Activated T-cell treated with anti-CD3 and anti-CD28 coated beads, Interleukin-2, amount 50 U/mL, for 48 hours (primary cell): ENCODE measurements at regions not wholly inside any gene's neighbourhood (a gene's known extent, or its start where the extent isn't known, plus 50 kb on each side); places are given as distances from the start of the nearest gene placed in this dataset.

ENCODE experiments used
- DNase-seq, 2 experiments: peaks; one replicate each; pipeline ENCODE4 v3.0.0-alpha.2; 2020

DNA sequence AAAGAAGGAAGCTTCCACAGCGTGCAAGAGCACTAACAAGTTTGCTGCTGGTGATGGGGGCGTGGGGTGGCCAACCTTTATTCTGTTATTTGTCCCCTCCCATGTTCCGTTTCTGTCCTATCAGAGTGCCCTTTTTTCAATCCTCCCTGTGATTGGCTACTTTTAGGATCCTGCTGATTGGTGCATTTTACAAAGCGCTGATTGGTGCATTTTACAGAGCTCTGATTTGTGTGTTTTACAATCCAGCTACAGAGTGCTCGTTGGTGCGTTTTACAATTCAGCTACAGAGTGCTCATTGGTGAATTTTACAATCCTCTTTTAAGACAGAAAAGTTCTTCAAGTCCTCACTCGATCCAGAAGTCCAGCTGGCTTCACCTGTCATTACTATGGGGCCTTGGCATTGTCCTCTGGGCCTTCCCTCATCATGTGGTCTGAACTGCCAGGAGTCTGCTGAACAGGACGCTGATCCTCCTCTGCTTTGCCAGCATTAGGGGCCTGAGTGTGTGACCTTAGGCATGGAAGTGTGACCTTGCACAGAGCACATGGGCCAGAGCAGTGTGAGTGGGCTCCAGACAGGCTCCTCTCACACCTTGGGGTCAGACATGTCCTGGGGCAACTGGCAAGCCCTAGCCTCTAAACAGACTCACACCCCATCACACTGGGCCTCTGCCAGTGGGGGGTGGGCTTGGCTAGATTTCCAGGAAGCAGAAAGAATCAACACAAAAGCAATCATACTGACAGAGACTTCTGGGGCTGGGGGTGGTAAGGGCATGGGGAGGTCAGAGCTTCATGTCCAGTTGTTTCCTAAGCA, 167.4 kb downstream of the PTPN20 start:
- no peak for DNase-seq

- no peak for DNase-seq
These were observed 168.0 kb downstream of the PTPN20 start for GRCh38 chr10:47079204-47079580.

- no peak for DNase-seq
These were observed 170.0 kb downstream of the PTPN20 start for GRCh38 chr10:47081264-47081663.

DNA sequence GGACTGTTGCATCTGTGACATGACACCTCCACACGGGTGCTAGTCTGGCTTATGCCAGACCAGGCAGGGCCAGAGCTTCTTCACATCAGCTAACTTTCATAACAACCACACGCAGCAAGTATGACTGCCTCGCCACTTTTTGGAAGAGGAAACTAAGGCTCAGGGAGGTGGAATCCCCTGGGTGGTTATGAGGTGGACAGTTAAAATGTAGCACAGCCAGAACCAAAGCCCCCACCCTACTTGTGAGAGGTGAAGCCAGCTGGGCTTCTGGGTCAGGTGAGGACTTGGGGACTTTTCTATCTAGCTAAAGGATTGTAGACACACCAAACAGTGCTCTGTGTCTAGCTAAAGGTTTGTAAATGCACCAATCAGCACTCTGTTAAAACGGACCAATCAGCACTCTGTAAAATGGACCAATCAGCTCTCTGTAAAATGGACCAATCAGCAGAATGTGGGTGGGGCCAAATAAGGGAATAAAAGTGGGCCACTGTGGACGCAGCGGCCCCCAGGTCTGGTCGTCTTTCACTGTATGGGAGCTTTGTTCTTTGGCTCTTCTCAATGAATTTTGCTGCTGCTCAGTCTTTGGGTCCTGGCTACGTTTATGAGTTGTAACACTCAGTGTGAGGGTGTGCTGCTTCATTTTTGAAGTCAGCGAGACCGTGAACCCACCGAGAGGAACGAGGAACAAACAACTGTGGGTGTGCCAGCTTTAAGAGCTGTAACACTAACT, 171.0 kb downstream of the PTPN20 start:
- no peak for DNase-seq

DNA sequence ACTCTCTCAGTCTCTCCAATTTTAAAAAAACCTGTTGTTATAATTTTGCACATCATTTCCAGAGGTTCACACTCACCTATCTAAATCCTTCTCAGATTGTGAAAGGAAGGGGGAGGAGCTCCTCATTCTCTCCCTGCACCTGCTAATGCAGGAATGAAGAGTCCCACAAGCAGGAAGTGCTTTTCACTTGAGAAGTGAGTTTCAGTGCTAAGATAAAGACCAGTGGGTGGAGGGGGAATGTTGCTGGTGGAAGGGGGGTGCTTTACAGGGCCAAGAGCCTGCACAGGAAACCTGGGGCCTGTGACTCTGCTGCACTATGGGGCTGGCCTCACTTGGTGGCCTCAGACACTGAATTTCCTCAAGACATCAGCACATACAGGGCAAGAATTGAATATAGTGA, 176.4 kb downstream of the PTPN20 start:
- DNase-seq: no peak

GRCh38 chr10:47088656-47089354, 177.6 kb downstream of the PTPN20 start:
- no peak for DNase-seq

GRCh38 chr10:47090042-47090441, 178.8 kb downstream of the PTPN20 start:
- DNase-seq: no peak

DNA sequence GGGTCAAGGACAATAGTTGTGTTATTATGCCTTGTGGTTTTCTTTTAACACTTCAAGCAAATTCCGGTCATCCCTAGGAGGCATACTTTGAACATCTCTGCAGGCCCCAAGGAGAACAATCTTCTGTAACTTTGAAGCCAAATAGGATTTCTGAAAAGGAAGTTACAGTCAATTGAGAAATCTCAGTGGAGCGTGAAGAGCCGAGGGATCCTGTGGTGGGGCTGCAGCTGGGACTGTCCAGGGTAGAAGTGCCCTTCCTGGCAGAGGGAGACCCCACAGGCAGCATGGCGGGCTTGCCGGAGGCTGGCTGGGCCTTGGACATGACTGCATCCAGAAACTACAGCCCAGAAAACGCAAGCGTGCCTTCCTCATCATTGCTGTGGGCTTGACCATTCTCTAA, 179.7 kb downstream of the PTPN20 start:
- DNase-seq: no peak

DNA sequence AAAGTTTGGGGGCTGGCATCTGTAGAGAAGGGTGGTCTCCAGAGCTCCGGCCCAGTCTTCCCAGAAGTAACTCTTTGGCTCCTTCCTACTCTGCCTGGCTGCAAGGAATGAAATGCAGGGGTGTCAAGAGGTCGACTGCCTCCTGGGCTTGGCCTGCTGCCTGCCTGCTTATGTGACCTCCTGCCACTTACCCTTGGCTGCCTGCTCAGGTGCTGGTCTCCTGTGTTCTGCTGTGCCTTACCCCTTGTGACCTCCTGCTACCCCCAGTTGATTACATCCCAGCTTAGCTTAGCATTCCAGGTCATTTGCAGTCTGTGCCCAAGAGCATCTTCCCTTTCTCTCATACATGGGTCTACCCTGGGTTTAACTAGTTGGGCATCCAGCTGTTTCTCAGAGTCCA, 180.2 kb downstream of the PTPN20 start:
- no peak for DNase-seq

DNA sequence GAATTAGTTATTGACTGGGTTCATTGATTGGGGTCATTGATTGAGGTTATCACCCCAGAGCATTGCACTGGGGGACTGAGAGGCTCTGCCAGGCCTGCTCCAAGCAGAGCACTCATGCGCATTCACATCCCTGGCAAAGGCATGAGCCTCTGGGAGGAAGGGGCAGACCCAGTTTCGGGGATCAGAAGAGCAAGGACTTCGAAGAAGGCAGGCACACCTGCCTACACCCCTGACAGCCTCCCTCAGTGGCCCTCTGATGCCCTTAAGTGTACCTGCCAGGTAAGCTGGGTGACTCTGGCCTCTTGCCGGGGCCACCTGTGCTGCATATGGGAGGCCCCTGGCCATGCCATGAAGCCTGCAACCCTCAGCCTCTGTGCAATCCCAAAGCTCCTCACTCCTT, 181.1 kb downstream of the PTPN20 start:
- no peak for DNase-seq

GRCh38 chr10:47092831-47093230, 181.6 kb downstream of the PTPN20 start:
- DNase-seq: no peak

- no peak for DNase-seq
These were observed 182.9 kb downstream of the PTPN20 start for GRCh38 chr10:47094126-47094525.

- no peak for DNase-seq
These were observed 183.4 kb downstream of the PTPN20 start for GRCh38 chr10:47094636-47095035.

DNA sequence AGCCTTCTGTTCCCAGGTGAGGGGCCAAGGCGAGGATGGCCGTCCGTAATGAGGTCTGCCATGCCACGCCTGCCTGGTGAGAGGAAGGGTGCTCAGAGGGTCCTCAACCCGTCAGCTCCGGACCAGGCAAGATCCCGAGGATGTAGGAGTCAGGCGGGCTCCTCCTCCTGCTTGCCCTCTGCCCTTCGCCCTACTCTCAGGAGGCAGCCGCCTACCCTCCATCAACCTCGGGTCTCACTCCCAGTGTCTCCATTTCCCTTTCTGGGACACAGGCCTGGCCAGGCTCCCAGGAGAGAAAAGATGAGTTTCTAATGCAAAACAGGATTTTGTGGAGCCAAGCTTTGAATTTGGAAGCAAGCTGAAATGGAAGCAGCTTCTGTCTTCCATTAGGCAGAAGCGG, 184.0 kb downstream of the PTPN20 start:
- DNase-seq: no peak

DNA sequence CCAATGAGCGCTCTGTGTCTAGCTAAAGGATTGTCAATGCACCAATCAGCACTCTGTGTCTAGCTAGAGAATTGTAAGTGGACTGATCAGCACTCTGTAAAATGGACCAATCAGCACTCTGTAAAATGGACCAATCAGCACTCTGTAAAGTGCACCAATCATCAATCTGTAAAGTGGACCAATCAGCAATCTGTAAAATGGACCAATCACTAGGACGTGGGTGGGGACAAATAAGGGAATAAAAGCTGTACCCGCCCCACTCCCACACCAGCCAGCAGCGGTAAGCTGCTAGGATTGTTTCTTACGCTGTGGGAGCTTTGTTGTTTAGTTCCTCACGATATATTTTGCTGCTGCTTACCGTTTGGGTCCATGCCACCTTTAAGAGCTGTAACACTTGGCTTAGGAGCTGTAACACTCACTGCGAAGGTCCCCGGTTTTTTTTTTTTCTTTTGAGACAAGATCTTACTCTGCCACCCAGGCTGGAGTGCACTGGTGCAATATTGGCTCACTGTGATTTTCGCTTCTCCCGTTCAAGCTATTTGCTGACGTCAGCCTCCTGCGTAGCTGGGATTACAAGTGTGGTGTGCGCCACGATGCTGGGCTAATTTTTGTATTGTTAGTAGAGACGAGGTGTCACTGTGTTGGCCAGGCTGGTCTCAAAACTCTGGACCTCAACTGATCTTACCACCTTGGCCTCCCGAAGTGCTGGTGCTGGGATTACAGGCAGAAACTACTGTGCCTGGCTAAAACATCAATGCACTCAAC, 184.8 kb downstream of the PTPN20 start:
- no peak for DNase-seq

DNA sequence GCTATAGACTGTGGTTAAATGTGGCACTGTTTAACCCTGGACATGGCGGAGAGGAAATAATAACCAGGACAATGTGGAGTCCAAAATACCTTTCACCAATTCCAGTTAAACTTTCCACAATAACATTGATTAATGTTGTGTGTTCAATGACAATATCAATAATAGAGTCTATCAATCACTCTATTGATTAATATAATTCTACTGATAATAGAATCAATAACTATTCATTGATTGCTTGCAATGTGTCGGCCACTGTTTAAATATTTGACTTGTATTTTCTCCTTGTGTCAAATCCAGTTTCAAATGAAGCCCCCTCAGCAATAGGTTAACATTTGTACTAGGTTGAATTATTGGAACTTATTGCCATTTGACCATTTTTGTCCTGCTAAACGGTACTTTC, 187.0 kb downstream of the PTPN20 start:
- no peak for DNase-seq

- no peak for DNase-seq
These were observed 187.7 kb downstream of the PTPN20 start for GRCh38 chr10:47098964-47099363.

DNA sequence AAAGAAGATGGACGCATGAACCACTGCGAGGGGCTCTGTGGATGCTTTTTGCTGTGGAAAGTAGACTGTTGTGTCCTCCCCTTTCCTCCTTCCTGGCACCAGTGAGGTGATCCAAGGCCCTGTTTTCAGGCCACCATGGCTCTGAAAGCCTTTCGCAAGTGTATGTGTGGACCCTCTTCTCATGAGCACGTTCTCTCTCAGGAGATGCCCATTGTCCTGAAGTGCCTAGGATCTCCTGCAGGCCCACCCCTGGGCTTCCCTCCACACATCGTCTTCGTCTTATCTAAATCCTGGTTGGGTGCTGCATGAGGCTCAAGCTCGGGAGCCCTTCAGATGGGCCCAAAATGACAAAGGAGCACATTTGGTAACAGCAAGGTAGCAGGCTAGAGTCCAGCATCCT, 188.2 kb downstream of the PTPN20 start:
- DNase-seq: no peak

GRCh38 chr10:47101196-47101595, 190.0 kb downstream of the PTPN20 start:
- DNase-seq: no peak

DNA sequence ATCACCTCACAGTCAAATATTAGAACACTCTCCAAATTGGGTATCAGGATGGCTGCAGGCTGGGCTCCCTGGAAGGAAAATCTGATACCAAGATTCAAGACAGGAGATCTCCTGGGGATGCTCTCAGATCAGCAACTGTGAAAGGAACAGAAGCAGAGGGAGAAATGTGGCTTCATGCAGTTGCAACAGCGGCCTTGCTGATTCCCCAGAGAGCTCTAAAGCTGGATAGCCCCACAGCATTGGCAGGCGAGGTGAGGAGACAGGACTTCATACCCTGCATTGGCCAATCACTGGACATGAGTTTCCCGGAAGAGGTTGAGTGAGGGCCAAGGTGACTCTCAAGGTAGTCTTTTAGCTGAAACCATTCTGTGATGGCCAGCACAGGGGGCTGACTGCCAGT, 190.6 kb downstream of the PTPN20 start:
- no peak for DNase-seq

DNA sequence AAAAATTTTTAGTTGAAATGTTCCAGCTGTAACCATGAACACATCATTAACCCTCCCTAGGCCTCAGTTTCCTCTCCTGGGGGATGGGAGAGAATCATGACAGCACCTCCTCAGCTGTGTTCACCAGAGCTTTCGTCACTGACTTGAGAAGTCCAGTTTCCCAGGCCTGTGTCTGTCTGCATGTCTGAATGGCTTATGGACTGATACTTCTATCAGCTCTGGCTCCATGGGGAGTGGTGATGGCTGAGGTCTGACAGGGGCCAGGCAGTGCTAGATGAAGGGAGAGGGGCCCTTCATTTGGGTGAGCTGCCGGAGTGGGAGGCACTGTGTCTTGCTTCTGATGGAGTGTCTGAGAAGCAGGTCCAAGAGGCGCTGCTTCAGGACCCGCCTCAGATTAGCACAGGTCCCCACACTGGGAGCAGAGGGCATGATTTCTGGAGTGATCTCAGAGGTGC, 192.9 kb downstream of the PTPN20 start:
- DNase-seq: no peak

- no peak for DNase-seq
These were observed 193.7 kb downstream of the PTPN20 start for GRCh38 chr10:47104786-47105385.
